H1 (cell line): ENCODE measurements at regions not wholly inside any gene's neighbourhood (a gene's known extent, or its start where the extent isn't known, plus 50 kb on each side); places are given as distances from the start of the nearest gene placed in this dataset.
"Not testable (repeated sequence)": the region's sequence is repeated elsewhere in the genome, so short reads cannot be mapped to it uniquely, and the experiment has no call there.

Source experiments
- CBX5 ChIP-seq: fragments of 300-800, 300-1000 bp; sonication (generic); IDR thresholded peaks from 2 replicates; pipeline ENCODE4 v1.7.1; 2016; ENCODE audit warnings: antibody characterized with exemption, low read length, low read depth
- CTCF ChIP-seq, 3 experiments: IDR thresholded peaks; 1 replicate in 2 of 3; 2 replicates in 1 of 3; pipeline versions ENCODE4 v1.5.1 to v1.6.1; 2011; ENCODE audit warnings: low read length in 3 of 3, mild to moderate bottlenecking in 3 of 3, inconsistent platforms in 2 of 3, low read depth in 1 of 3, moderate library complexity in 1 of 3; ENCODE audit not compliant: insufficient read depth in 1 of 3; ENCODE audit errors: control extremely low read depth in 1 of 3
- EP300 ChIP-seq, 2 experiments: IDR thresholded peaks; 1 replicate in 1 of 2; 2 replicates in 1 of 2; pipeline ENCODE4 v1.6.1; 2011 to 2012; ENCODE audit warnings: low read depth in 2 of 2, low read length in 2 of 2, mild to moderate bottlenecking in 2 of 2, borderline replicate concordance in 1 of 2, inconsistent platforms in 1 of 2, moderate library complexity in 1 of 2
- JUN ChIP-seq: IDR thresholded peaks from 2 replicates; pipeline ENCODE4 v1.6.1; 2011; ENCODE audit warnings: low read depth, mild to moderate bottlenecking, improper control_type of control experiment, low read length
- POLR2A ChIP-seq, 2 experiments: IDR thresholded peaks; 1 replicate in 1 of 2; 2 replicates in 1 of 2; pipeline ENCODE4 v1.6.1; 2011; ENCODE audit warnings: low read depth in 2 of 2, low read length in 2 of 2, mild to moderate bottlenecking in 2 of 2; ENCODE audit errors: control extremely low read depth in 1 of 2
- RAD21 ChIP-seq, 2 experiments: IDR thresholded peaks in 1 of 2; conservative IDR thresholded peaks in 1 of 2; 2 replicates each; pipeline ENCODE4 v1.6.1; 2011; ENCODE audit warnings: low read depth in 2 of 2, low read length in 2 of 2, improper control_type of control experiment in 1 of 2, inconsistent platforms in 1 of 2, mild to moderate bottlenecking in 1 of 2, moderate library complexity in 1 of 2
- SRF ChIP-seq: IDR thresholded peaks from 2 replicates; pipeline ENCODE4 v1.6.1; 2011; ENCODE audit warnings: mild to moderate bottlenecking, low read depth, low read length, moderate library complexity
- TAF1 ChIP-seq: IDR thresholded peaks from 2 replicates; pipeline ENCODE4 v1.6.1; 2011; ENCODE audit warnings: mild to moderate bottlenecking, low read depth, low read length

- TF ChIP-seq CTCF (IDR thresholded peaks at IDR 0.05; ENCODE audit: control extremely low read depth in 1 of 3, insufficient read depth in 1 of 3, low read depth in 1 of 3, low read length in 3 of 3); RAD21 (IDR thresholded peaks at IDR 0.05 in 1 of 2, conservative IDR thresholded peaks at IDR 0.05 in 1 of 2; ENCODE audit: low read depth in 2 of 2, low read length in 2 of 2); TAF1; EP300 (IDR thresholded peaks at IDR 0.05; ENCODE audit: borderline replicate concordance in 1 of 2, low read depth in 2 of 2, low read length in 2 of 2); JUN; POLR2A (IDR thresholded peaks at IDR 0.05; ENCODE audit: control extremely low read depth in 1 of 2, low read depth in 2 of 2, low read length in 2 of 2); CBX5; SRF: not testable (repeated sequence)
Measured at GRCh38 chr9:39483880-39484279, 128.4 kb downstream of the SPATA31A1 start.
